LNCAP (cell line): ENCODE measurements at regions not wholly inside any gene's neighbourhood (a gene's known extent, or its start where the extent isn't known, plus 50 kb on each side); places are given as distances from the start of the nearest gene placed in this dataset.

Source experiments
- CTCF ChIP-seq: fragments of 450-650 bp; IDR thresholded peaks from 2 replicates; pipeline ENCODE4 v1.5.1; 2017; ENCODE audit warnings: mild to moderate bottlenecking

GRCh38 chr6:41477572-41477971, 68.6 kb upstream of the FOXP4 start:
- TF ChIP-seq CTCF: no peak

GRCh38 chr6:41483943-41484342, 62.2 kb upstream of the FOXP4 start:
- TF ChIP-seq CTCF: no peak

- TF ChIP-seq CTCF: no peak
Measured at GRCh38 chr6:41487860-41488432, 58.2 kb upstream of the FOXP4 start.

- no peak for TF ChIP-seq CTCF
Measured at GRCh38 chr6:41488433-41489119, 57.6 kb upstream of the FOXP4 start.

GRCh38 chr6:41489120-41489851, 56.9 kb upstream of the FOXP4 start:
- no peak for TF ChIP-seq CTCF

- TF ChIP-seq CTCF: no peak
Measured at GRCh38 chr6:41492261-41492891, 53.8 kb upstream of the FOXP4 start.

GRCh38 chr6:41494212-41495110, 51.7 kb upstream of the FOXP4 start:
- no peak for TF ChIP-seq CTCF
